ENCODE measurements at regions not wholly inside any gene's neighbourhood (a gene's known extent, or its start where the extent isn't known, plus 50 kb on each side); places are given as distances from the start of the nearest gene placed in this dataset.

DNA sequence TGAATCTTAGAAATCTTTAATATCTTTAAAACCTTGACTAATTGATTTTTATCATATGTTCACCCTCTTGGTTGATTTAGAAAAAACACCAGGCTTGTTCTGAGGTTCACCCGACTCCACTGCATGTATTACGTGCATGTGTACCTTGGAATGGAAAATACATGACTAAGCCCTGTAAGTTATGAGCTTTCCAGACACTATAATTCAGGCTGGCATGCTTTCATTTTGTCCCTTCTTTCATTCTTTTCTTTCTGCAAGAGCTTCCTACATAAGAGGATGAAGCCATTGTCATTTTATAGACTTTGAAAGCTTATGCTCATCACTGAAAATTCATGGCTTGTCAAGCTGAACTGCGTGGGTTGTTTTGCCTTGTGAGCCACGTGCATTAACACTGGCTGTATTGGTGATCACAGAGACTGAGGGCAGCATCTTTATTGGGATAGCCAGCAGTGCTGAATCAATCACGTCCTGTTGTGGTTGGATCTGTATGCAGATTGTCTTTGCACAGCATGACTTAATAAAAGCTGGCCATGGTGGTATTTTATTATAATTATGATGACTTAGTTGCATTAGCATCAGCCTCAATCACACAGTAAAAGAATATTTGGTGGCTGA lies 141.9 kb downstream of the SLIT2 start:
- no peaks in the 10 kb centered on the region for H3K36me3 ChIP-seq (ENCODE audit: insufficient read depth)
- no peak overlapping the region for H3K4me3 ChIP-seq (IDR thresholded peaks at IDR 0.05; ENCODE audit: insufficient read depth, low read depth, low read length)
- no peak overlapping the region for H3K9ac ChIP-seq
- H3K27ac ChIP-seq: no peak overlapping the region
- H3K27me3 ChIP-seq (ENCODE audit: insufficient read depth, low read depth): no peaks in the 10 kb centered on the region
- H3K4me1 ChIP-seq (ENCODE audit: low read depth, poor library complexity, severe bottlenecking): peaks cover 5% of the 10 kb centered on the region
- H3K4me2 ChIP-seq: no peak overlapping the region
- no peaks in the 10 kb centered on the region for H3K79me2 ChIP-seq (ENCODE audit: insufficient read depth, low read depth)
- H4K20me1 ChIP-seq (ENCODE audit: insufficient read depth): no peaks in the 10 kb centered on the region
- H2AFZ ChIP-seq (ENCODE audit: low read depth): no peak overlapping the region
- TF ChIP-seq, protein P1, sequence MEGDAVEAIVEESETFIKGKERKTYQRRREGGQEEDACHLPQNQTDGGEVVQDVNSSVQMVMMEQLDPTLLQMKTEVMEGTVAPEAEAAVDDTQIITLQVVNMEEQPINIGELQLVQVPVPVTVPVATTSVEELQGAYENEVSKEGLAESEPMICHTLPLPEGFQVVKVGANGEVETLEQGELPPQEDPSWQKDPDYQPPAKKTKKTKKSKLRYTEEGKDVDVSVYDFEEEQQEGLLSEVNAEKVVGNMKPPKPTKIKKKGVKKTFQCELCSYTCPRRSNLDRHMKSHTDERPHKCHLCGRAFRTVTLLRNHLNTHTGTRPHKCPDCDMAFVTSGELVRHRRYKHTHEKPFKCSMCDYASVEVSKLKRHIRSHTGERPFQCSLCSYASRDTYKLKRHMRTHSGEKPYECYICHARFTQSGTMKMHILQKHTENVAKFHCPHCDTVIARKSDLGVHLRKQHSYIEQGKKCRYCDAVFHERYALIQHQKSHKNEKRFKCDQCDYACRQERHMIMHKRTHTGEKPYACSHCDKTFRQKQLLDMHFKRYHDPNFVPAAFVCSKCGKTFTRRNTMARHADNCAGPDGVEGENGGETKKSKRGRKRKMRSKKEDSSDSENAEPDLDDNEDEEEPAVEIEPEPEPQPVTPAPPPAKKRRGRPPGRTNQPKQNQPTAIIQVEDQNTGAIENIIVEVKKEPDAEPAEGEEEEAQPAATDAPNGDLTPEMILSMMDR (conservative IDR thresholded peaks at IDR 0.05; ENCODE audit: low read depth, low read length): no peak

- H2AFZ ChIP-seq (ENCODE audit: low read depth): no peak overlapping the region
Measured at GRCh38 chr4:20394512-20394911, 142.8 kb downstream of the SLIT2 start.

DNA sequence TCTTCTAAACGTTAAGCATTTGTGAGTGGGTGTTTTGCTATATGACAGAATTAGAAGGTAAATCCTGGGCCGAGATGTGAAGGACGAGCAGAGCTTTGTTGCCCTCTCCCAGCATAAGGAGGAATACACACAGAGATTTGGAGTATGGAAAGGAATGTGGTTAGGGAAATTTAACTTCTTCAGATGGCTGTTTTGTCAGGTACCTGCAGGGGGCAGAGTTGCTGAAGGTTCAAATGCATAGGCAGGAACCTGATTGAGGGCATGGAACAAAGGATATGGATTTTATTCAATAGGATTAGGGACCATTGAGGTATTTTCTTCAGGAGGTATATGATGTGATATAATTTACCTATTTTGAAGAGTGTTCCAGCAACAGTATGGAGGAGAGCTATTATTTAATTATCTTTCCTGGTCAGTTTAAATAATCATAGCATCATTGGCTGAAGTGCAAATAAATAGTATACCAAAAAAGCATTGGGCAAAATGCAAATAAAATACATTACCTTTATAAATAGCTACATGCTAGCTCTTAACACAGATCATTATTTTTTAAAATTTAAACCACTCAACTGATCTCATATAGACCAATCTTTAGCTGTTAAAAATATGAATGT lies 143.6 kb downstream of the SLIT2 start:
- H3K27ac ChIP-seq: no peak overlapping the region
- no peak overlapping the region for H3K4me2 ChIP-seq
- no peak overlapping the region for H2AFZ ChIP-seq (ENCODE audit: low read depth)
- TF ChIP-seq, protein P1 (conservative IDR thresholded peaks at IDR 0.05; ENCODE audit: low read depth, low read length): peak; percentile 52
- no peaks in the 10 kb centered on the region for H3K79me2 ChIP-seq (ENCODE audit: insufficient read depth, low read depth)
- H3K36me3 ChIP-seq (ENCODE audit: insufficient read depth): no peaks in the 10 kb centered on the region
- H3K9ac ChIP-seq: no peak overlapping the region
- no peaks in the 10 kb centered on the region for H3K4me1 ChIP-seq (ENCODE audit: low read depth, poor library complexity, severe bottlenecking)
- H3K4me3 ChIP-seq (IDR thresholded peaks at IDR 0.05; ENCODE audit: insufficient read depth, low read depth, low read length): no peak overlapping the region
- H4K20me1 ChIP-seq (ENCODE audit: insufficient read depth): no peaks in the 10 kb centered on the region
- no peaks in the 10 kb centered on the region for H3K27me3 ChIP-seq (ENCODE audit: insufficient read depth, low read depth)

More at GRCh38 chr4:20394512-20394911, 142.8 kb downstream of the SLIT2 start:
- no peaks in the 10 kb centered on the region for H3K36me3 ChIP-seq (ENCODE audit: insufficient read depth)
- H3K4me1 ChIP-seq (ENCODE audit: low read depth, poor library complexity, severe bottlenecking): peaks cover 1% of the 10 kb centered on the region
- no peaks in the 10 kb centered on the region for H3K79me2 ChIP-seq (ENCODE audit: insufficient read depth, low read depth)
- no peak overlapping the region for H3K4me3 ChIP-seq (IDR thresholded peaks at IDR 0.05; ENCODE audit: insufficient read depth, low read depth, low read length)
- no peak overlapping the region for H3K4me2 ChIP-seq
- no peak overlapping the region for H3K27ac ChIP-seq
- TF ChIP-seq, protein P1 (conservative IDR thresholded peaks at IDR 0.05; ENCODE audit: low read depth, low read length): no peak
- H3K27me3 ChIP-seq (ENCODE audit: insufficient read depth, low read depth): no peaks in the 10 kb centered on the region
- H4K20me1 ChIP-seq (ENCODE audit: insufficient read depth): no peaks in the 10 kb centered on the region
- no peak overlapping the region for H3K9ac ChIP-seq

DNA sequence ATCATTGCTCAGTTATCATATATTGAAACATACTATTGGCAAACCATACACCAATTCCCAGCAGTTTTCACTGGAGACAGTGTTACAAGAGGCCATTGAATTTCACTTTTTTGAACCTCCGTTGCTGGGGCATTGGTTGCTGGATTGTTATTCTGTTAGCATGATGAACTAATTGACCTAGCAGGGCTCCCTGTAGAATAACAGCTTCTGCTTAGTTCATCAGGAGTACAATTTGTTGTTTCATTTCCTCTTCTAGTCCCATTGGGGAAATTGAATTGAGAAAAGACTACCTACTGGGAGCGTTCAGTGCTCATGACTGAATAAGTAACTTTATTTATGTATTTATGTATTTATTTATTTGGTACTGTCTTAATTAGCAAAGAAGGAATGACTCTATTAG lies 151.6 kb downstream of the SLIT2 start:
- Histone ChIP-seq H3K4me1 (ENCODE audit: low read depth, poor library complexity, severe bottlenecking) (no peaks in the 10 kb centered on the region), H3K79me2 (ENCODE audit: insufficient read depth, low read depth) (no peaks in the 10 kb centered on the region), H3K9ac (no peak overlapping the region), H3K27me3 (ENCODE audit: insufficient read depth, low read depth) (no peaks in the 10 kb centered on the region), H3K4me3 (IDR thresholded peaks at IDR 0.05; ENCODE audit: insufficient read depth, low read depth, low read length) (no peak overlapping the region), H4K20me1 (ENCODE audit: insufficient read depth) (no peaks in the 10 kb centered on the region), H2AFZ (ENCODE audit: low read depth) (no peak overlapping the region), H3K27ac (no peak overlapping the region), H3K4me2 (no peak overlapping the region), H3K36me3 (ENCODE audit: insufficient read depth) (no peaks in the 10 kb centered on the region)
- TF ChIP-seq, protein P1 (conservative IDR thresholded peaks at IDR 0.05; ENCODE audit: low read depth, low read length): no peak
